Esophagus muscularis mucosa (tissue), 3 donors: ENCODE measurements at regions not wholly inside any gene's neighbourhood (a gene's known extent, or its start where the extent isn't known, plus 50 kb on each side); places are given as distances from the start of the nearest gene placed in this dataset.

ENCODE experiments used
- CTCF ChIP-seq, 3 experiments: fragments of 200-600 bp in 2 of 3; fragments of 450-650 bp in 1 of 3; sonication (generic) in 2 of 3; IDR thresholded peaks; one replicate each; pipeline ENCODE4 v1.5.1; 2017 to 2019; ENCODE audit warnings: antibody characterized with exemption in 3 of 3, mild to moderate bottlenecking in 2 of 3, moderate library complexity in 1 of 3
- POLR2AphosphoS5 ChIP-seq, 2 donors: sonication (generic); formaldehyde crosslinking; IDR thresholded peaks; one replicate each; pipeline ENCODE4 v1.6.1; 2017; ENCODE audit warnings: antibody characterized with exemption in 2 of 2

GRCh38 chr11:23765682-23766252 lies 731.1 kb upstream of the LUZP2 start:
- TF ChIP-seq CTCF (IDR thresholded peaks at IDR 0.05), result no peak
- no peak for TF ChIP-seq POLR2AphosphoS5 (IDR thresholded peaks at IDR 0.05)
